ENCODE measurements at regions not wholly inside any gene's neighbourhood (a gene's known extent, or its start where the extent isn't known, plus 50 kb on each side); places are given as distances from the start of the nearest gene placed in this dataset.

- TF ChIP-seq POLR2A (IDR thresholded peaks at IDR 0.05; ENCODE audit: low read depth, low read length): no peak
- no peak for TF ChIP-seq POLR2AphosphoS5 (IDR thresholded peaks at IDR 0.05; ENCODE audit: low read depth, low read length)
These were observed 84.6 kb upstream of the ANXA1 start for GRCh38 chr9:73067074-73067473.
